ENCODE measurements at regions not wholly inside any gene's neighbourhood (a gene's known extent, or its start where the extent isn't known, plus 50 kb on each side); places are given as distances from the start of the nearest gene placed in this dataset.

DNA sequence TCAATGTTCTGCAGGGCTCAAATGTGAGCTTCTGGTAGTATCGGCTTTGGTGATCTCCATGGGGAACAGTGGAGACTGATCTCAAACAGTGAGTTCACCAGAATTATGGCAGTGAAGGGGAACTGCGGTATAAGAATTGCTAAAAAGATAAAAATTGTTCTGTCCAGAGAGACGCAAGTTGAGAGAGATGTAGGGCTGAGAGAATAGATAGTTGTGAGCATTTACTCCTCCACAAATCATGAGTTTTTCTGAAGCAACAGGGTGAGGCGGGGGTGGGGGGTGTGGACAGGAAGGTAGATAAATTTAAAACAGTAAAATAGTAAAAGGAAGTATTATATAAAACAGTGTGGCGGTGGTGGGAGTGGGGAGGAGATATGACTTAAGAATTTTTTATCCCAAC lies 98.6 kb upstream of the NEDD9 start:
- TF ChIP-seq ZNF292 (CRISPR knock-in tag; IDR thresholded peaks at IDR 0.05; ENCODE audit: borderline replicate concordance, low read depth) (no peak), FOXK1 (CRISPR knock-in tag; IDR thresholded peaks at IDR 0.05; ENCODE audit: borderline replicate concordance, low read depth) (no peak)
- TF ChIP-seq, protein P1, sequence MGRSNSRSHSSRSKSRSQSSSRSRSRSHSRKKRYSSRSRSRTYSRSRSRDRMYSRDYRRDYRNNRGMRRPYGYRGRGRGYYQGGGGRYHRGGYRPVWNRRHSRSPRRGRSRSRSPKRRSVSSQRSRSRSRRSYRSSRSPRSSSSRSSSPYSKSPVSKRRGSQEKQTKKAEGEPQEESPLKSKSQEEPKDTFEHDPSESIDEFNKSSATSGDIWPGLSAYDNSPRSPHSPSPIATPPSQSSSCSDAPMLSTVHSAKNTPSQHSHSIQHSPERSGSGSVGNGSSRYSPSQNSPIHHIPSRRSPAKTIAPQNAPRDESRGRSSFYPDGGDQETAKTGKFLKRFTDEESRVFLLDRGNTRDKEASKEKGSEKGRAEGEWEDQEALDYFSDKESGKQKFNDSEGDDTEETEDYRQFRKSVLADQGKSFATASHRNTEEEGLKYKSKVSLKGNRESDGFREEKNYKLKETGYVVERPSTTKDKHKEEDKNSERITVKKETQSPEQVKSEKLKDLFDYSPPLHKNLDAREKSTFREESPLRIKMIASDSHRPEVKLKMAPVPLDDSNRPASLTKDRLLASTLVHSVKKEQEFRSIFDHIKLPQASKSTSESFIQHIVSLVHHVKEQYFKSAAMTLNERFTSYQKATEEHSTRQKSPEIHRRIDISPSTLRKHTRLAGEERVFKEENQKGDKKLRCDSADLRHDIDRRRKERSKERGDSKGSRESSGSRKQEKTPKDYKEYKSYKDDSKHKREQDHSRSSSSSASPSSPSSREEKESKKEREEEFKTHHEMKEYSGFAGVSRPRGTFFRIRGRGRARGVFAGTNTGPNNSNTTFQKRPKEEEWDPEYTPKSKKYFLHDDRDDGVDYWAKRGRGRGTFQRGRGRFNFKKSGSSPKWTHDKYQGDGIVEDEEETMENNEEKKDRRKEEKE (IDR thresholded peaks at IDR 0.05) = no peak
- TF ChIP-seq, protein P2, sequence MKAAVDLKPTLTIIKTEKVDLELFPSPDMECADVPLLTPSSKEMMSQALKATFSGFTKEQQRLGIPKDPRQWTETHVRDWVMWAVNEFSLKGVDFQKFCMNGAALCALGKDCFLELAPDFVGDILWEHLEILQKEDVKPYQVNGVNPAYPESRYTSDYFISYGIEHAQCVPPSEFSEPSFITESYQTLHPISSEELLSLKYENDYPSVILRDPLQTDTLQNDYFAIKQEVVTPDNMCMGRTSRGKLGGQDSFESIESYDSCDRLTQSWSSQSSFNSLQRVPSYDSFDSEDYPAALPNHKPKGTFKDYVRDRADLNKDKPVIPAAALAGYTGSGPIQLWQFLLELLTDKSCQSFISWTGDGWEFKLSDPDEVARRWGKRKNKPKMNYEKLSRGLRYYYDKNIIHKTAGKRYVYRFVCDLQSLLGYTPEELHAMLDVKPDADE (CRISPR knock-in tag; IDR thresholded peaks at IDR 0.05) = no peak

All from HepG2 (cell line).